ENCODE measurements at regions not wholly inside any gene's neighbourhood (a gene's known extent, or its start where the extent isn't known, plus 50 kb on each side); places are given as distances from the start of the nearest gene placed in this dataset.

- no peak for TF ChIP-seq ZBTB11 (CRISPR knock-in tag; IDR thresholded peaks at IDR 0.05)
- no peak for TF ChIP-seq PML (IDR thresholded peaks at IDR 0.05; ENCODE audit: low read length)
Observed at GRCh38 chr17:83189044-83190003, 109.9 kb downstream of the METRNL start (continued).

- no peaks in the 10 kb centered on the region for H3K79me2 ChIP-seq (ENCODE audit: control insufficient read depth, insufficient read depth, low read length)
- no peak overlapping the region for H3K4me2 ChIP-seq (ENCODE audit: control insufficient read depth, insufficient read depth)
- H3K4me1 ChIP-seq (ENCODE audit: control insufficient read depth, insufficient read depth, low read length): no peaks in the 10 kb centered on the region; the same call in 1 of the 2 replicates
- intact Hi-C loops (cut with micrococcal nuclease; ENCODE audit: unreplicated experiment): no loop called here
- 54% methylated on average over 12 of the region's 12 CpGs for WGBS (ENCODE audit: insufficient coverage, insufficient replicate concordance, low lambda C conversion rate, missing lambda C conversion rate)
- no peak overlapping the region for H3K4me3 ChIP-seq
- CTCF ChIA-PET: no interaction called here
- peaks cover 3% of the 10 kb centered on the region; the same call in 2 of the 3 replicates for H3K9me3 ChIP-seq (replicated peaks; ENCODE audit: control insufficient read depth, insufficient read depth, low read length)
- H3K27me3 ChIP-seq (replicated peaks in 1 of 2; ENCODE audit: control insufficient read depth in 2 of 2, insufficient read depth in 2 of 2, low read length in 1 of 2): no peaks in the 10 kb centered on the region; a peak in 1 of 4 replicates
- in situ Hi-C loops (cut with MboI): no loop called here
- H3K27ac ChIP-seq (ENCODE audit: control insufficient read depth, insufficient read depth): no peak overlapping the region
- no peak for FAIRE-seq
- SMC1A ChIA-PET (ENCODE audit: uncharacterized antibody, unreplicated experiment): no interaction called here
- no peak overlapping the region for H3K9ac ChIP-seq (ENCODE audit: control insufficient read depth, insufficient read depth, low read length)
- POLR2A ChIA-PET: no interaction called here
- no TSS peak for BruUV-seq (replicated peaks)
- H3K36me3 ChIP-seq (ENCODE audit: control insufficient read depth in 2 of 2, insufficient read depth in 2 of 2, low read length in 1 of 2): no peaks in the 10 kb centered on the region
- no peak for ATAC-seq
- H4K20me1 ChIP-seq (ENCODE audit: control insufficient read depth, insufficient read depth): peaks cover 2% of the 10 kb centered on the region; the same call in 1 of the 2 replicates
- H2AFZ ChIP-seq (ENCODE audit: control insufficient read depth, low read depth, low read length): no peak overlapping the region
- DNase-seq (ENCODE audit: low read depth, low spot score): no peak
- RAD21 ChIA-PET (ENCODE audit: unreplicated experiment): no interaction called here
- no peak for TF ChIP-seq EP300 (IDR thresholded peaks at IDR 0.05; ENCODE audit: borderline replicate concordance in 1 of 2, control insufficient read depth in 1 of 2, low read depth in 2 of 2, low read length in 2 of 2)
- no peak for TF ChIP-seq CHD1 (IDR thresholded peaks at IDR 0.05; ENCODE audit: low read depth, low read length)
- TF ChIP-seq ZNF592 (IDR thresholded peaks at IDR 0.05): no peak
- no peak for TF ChIP-seq IRF4 (IDR thresholded peaks at IDR 0.05; ENCODE audit: low read depth, low read length)
- TF ChIP-seq BHLHE40 (IDR thresholded peaks at IDR 0.05; ENCODE audit: borderline replicate concordance in 1 of 2, low read depth in 2 of 2, low read length in 1 of 2): no peak
- TF ChIP-seq PAX8 (IDR thresholded peaks at IDR 0.05): no peak
- TF ChIP-seq YY1 (IDR thresholded peaks at IDR 0.05; ENCODE audit: low read depth, low read length): no peak
- TF ChIP-seq FOS (IDR thresholded peaks at IDR 0.05; ENCODE audit: borderline replicate concordance, extremely low read depth, insufficient read length): no peak
Observed at GRCh38 chr17:83190004-83190385, 110.6 kb downstream of the METRNL start.

Data from GM12878 (cell line).